H9 (cell line): ENCODE measurements at regions not wholly inside any gene's neighbourhood (a gene's known extent, or its start where the extent isn't known, plus 50 kb on each side); places are given as distances from the start of the nearest gene placed in this dataset.
A peak's percentile ranks its signal among the peaks of the same experiment; 100 is the strongest.

ENCODE experiments used
- DNase-seq: peaks from one replicate; pipeline ENCODE4 v3.0.0-alpha.2; 2017
- H2AFZ ChIP-seq: one replicate; pipeline ENCODE4 v1.6.1; 2013; ENCODE audit warnings: mild to moderate bottlenecking, low read length, control low read depth, moderate library complexity
- H2AK5ac ChIP-seq: 2 replicates; pipeline ENCODE4 v1.6.1; 2013; ENCODE audit warnings: low read length, control low read depth, mixed read lengths; ENCODE audit not compliant: insufficient read length
- H2BK120ac ChIP-seq: one replicate; pipeline ENCODE4 v1.6.1; 2013; ENCODE audit warnings: low read depth, mild to moderate bottlenecking, low read length, control low read depth, inconsistent platforms; ENCODE audit not compliant: poor library complexity, severe bottlenecking
- H2BK12ac ChIP-seq: 2 replicates; pipeline ENCODE4 v1.6.1; 2013; ENCODE audit warnings: low read length, control low read depth, mixed read lengths, low read depth; ENCODE audit not compliant: insufficient read length
- H2BK15ac ChIP-seq: 2 replicates; pipeline ENCODE4 v1.6.1; 2013; ENCODE audit warnings: low read depth, low read length, control low read depth
- H2BK20ac ChIP-seq: one replicate; pipeline ENCODE4 v1.6.1; 2013; ENCODE audit warnings: low read depth, mild to moderate bottlenecking, low read length, control low read depth, inconsistent platforms; ENCODE audit not compliant: poor library complexity, severe bottlenecking
- H2BK5ac ChIP-seq: 2 replicates; pipeline ENCODE4 v1.6.1; 2013; ENCODE audit warnings: low read length, control low read depth, mixed read lengths; ENCODE audit not compliant: insufficient read length
- H3K14ac ChIP-seq: 2 replicates; pipeline ENCODE4 v1.6.1; 2013; ENCODE audit warnings: low read length, control low read depth; ENCODE audit not compliant: insufficient read depth
- H3K18ac ChIP-seq: 2 replicates; pipeline ENCODE4 v1.6.1; 2013; ENCODE audit warnings: low read depth, mild to moderate bottlenecking, mixed read lengths, low read length, control low read depth; ENCODE audit not compliant: insufficient read length
- H3K23ac ChIP-seq: 2 replicates; pipeline ENCODE4 v1.6.1; 2013; ENCODE audit warnings: low read length, control low read depth, mixed read lengths, low read depth; ENCODE audit not compliant: insufficient read length
- H3K23me2 ChIP-seq: 2 replicates; pipeline ENCODE4 v1.6.1; 2013; ENCODE audit warnings: low read depth, mild to moderate bottlenecking, mixed read lengths, low read length, control low read depth; ENCODE audit not compliant: insufficient read length, poor library complexity, severe bottlenecking
- H3K27ac ChIP-seq: 2 replicates; pipeline ENCODE4 v1.5.1; 2013; ENCODE audit warnings: low read length, control low read depth, mixed read lengths, low read depth; ENCODE audit not compliant: insufficient read length
- H3K27me3 ChIP-seq: 2 replicates; pipeline ENCODE4 v1.6.1; 2013; ENCODE audit warnings: low read length, control low read depth, inconsistent platforms; ENCODE audit not compliant: insufficient read depth
- H3K4ac ChIP-seq: 2 replicates; pipeline ENCODE4 v1.6.1; 2013; ENCODE audit warnings: low read depth, mild to moderate bottlenecking, control low read depth, inconsistent platforms, low read length, moderate library complexity
- H3K4me1 ChIP-seq: 2 replicates; pipeline ENCODE4 v1.6.1; 2013; ENCODE audit warnings: low read length, control low read depth, inconsistent platforms; ENCODE audit not compliant: insufficient read depth
- H3K4me2 ChIP-seq: 2 replicates; pipeline ENCODE4 v1.6.1; 2013; ENCODE audit warnings: low read length, control low read depth, mixed read lengths; ENCODE audit not compliant: insufficient read length, insufficient read depth
- H3K56ac ChIP-seq: 2 replicates; pipeline ENCODE4 v1.6.1; 2013; ENCODE audit warnings: low read depth, mild to moderate bottlenecking, mixed read lengths, low read length, control low read depth; ENCODE audit not compliant: insufficient read length
- H3K79me1 ChIP-seq: 2 replicates; pipeline ENCODE4 v1.6.1; 2013; ENCODE audit warnings: low read depth, mild to moderate bottlenecking, moderate library complexity, low read length, control low read depth, inconsistent platforms; ENCODE audit not compliant: insufficient read depth, poor library complexity, severe bottlenecking
- H3K79me2 ChIP-seq: 2 replicates; pipeline ENCODE4 v1.6.1; 2013; ENCODE audit warnings: low read length, control low read depth, inconsistent platforms; ENCODE audit not compliant: insufficient read depth
- H3K9ac ChIP-seq: 2 replicates; pipeline ENCODE4 v1.6.1; 2013; ENCODE audit warnings: low read length, control low read depth, mixed read lengths; ENCODE audit not compliant: insufficient read length; ENCODE audit errors: extremely low read depth
- H3K9me3 ChIP-seq: one replicate; pipeline ENCODE4 v1.6.1; 2013; ENCODE audit warnings: low read depth, low read length, inconsistent platforms; ENCODE audit not compliant: control insufficient read depth
- H3T11ph ChIP-seq: one replicate; pipeline ENCODE4 v1.6.1; 2013; ENCODE audit warnings: mild to moderate bottlenecking, low read length, control low read depth, inconsistent platforms
- H4K20me1 ChIP-seq: one replicate; pipeline ENCODE4 v1.6.1; 2013; ENCODE audit not compliant: control insufficient read depth, insufficient read length, insufficient read depth
- H4K5ac ChIP-seq: 2 replicates; pipeline ENCODE4 v1.6.1; 2013; ENCODE audit warnings: low read depth, mild to moderate bottlenecking, mixed read lengths, low read length, control low read depth; ENCODE audit not compliant: insufficient read length
- H4K8ac ChIP-seq: replicated peaks from 2 replicates; pipeline ENCODE4 v1.6.1; 2013; ENCODE audit warnings: low read length, control low read depth, mixed read lengths, low read depth; ENCODE audit not compliant: insufficient read length
- H4K91ac ChIP-seq: 2 replicates; pipeline ENCODE4 v1.6.1; 2013; ENCODE audit warnings: low read depth, mild to moderate bottlenecking, moderate library complexity, mixed read lengths, low read length, control low read depth; ENCODE audit not compliant: insufficient read length
- H3K27ac Mint-ChIP-seq, 3 experiments: 2 replicates in 2 of 3; 3 replicates in 1 of 3; pipeline ENCODE4 v1.8.0; 2020 to 2021; ENCODE audit warnings: mixed read lengths in 3 of 3, mild to moderate bottlenecking in 1 of 3, moderate library complexity in 1 of 3
- H3K27me3 Mint-ChIP-seq: 2 replicates; pipeline ENCODE4 v1.8.0; 2021; ENCODE audit warnings: low read depth, mild to moderate bottlenecking, moderate library complexity, mixed read lengths
- H3K36me3 Mint-ChIP-seq, 3 experiments: 2 replicates in 2 of 3; 3 replicates in 1 of 3; pipeline ENCODE4 v1.8.0; 2020 to 2021; ENCODE audit warnings: low read depth in 3 of 3, mixed read lengths in 3 of 3; ENCODE audit not compliant: insufficient read depth in 1 of 3
- H3K4me1 Mint-ChIP-seq, 2 experiments: 2 replicates each; pipeline ENCODE4 v1.8.0; 2020; ENCODE audit warnings: mixed read lengths in 2 of 2
- H3K4me3 Mint-ChIP-seq, 2 experiments: 2 replicates in 1 of 2; 3 replicates in 1 of 2; pipeline ENCODE4 v1.8.0; 2020 to 2021; ENCODE audit warnings: mild to moderate bottlenecking in 2 of 2, mixed read lengths in 2 of 2, moderate library complexity in 1 of 2
- H3K9me3 Mint-ChIP-seq, 2 experiments: 2 replicates in 1 of 2; 3 replicates in 1 of 2; pipeline ENCODE4 v1.8.0; 2020; ENCODE audit warnings: mild to moderate bottlenecking in 2 of 2, mixed read lengths in 2 of 2, moderate library complexity in 1 of 2
- WGBS: extraction: QIAGEN DNeasy Blood & Tissue Kit; methylation state at CpG from one replicate; pipeline ENCODE4 v1.1.7; 2013; ENCODE audit warnings: missing lambda C conversion rate, low lambda C conversion rate, mixed read lengths; ENCODE audit not compliant: insufficient read length; ENCODE audit errors: extremely low coverage; 5-methylcytosine and 5-hydroxymethylcytosine counted together
- TF ChIP-seq, protein P1 (sequence below): fragments of 200-600 bp; sonication (generic); conservative IDR thresholded peaks from 3 replicates; pipeline ENCODE4 v1.8.0; 2021; ENCODE audit warnings: antibody characterized with exemption, mild to moderate bottlenecking

DNA sequence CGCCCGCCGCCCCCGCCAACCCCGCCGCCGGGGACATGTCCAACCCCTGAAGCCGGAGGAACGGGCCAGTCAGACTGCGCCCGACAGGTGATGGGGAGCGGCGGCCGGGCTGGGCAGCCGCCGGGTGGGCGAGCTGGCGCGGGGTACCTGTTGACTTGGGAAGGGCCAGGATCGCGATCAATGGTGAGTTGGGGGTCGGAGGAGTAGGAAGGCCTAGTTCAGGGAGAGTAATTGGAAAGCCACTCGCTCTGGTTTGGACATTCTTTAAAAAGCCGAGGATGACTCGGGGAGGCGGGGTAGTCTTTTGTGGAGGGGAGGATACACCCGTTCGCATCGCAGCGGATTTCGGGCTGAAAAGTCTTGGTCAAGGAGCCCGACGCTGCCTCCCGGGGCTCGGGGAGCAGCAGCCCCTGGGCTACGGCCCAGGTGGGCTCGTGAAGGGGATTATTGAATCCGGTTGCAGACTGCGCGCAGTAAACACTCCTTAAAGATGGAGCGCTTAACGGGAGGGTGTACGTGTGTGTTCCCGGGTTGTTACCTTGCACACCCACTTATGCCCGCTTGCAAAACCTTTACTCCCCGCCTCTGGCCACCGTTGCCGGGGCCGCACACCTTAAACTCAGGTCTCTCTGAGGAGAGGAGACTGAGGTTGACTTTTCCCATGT, 123.8 kb downstream of the GOSR1 start:
- H2BK15ac ChIP-seq, result no peak overlapping the region
- no peak overlapping the region for H2BK5ac ChIP-seq
- peaks cover 0 to 1% (median 0%) of the 10 kb centered on the region in 3 experiments; a peak in 4 of 7 replicates for H3K36me3 Mint-ChIP-seq
- H3K9ac ChIP-seq, result peak overlapping the region; percentile 75
- no peaks in the 10 kb centered on the region for H3K9me3 ChIP-seq
- no peak overlapping the region for H3T11ph ChIP-seq
- 0 out of 2 replicates have a peak overlapping the region, but pooled peaks have one; percentile 93 for H3K14ac ChIP-seq
- no peaks in the 10 kb centered on the region; the same call in 1 of the 2 replicates for H3K27me3 Mint-ChIP-seq
- H2BK12ac ChIP-seq, result no peak overlapping the region
- no peak overlapping the region for H2AFZ ChIP-seq
- H2BK20ac ChIP-seq, result no peak overlapping the region
- no peak overlapping the region for H3K4ac ChIP-seq
- H4K91ac ChIP-seq, result no peak overlapping the region
- H3K27me3 ChIP-seq, result no peaks in the 10 kb centered on the region
- H3K23me2 ChIP-seq, result peaks cover 6% of the 10 kb centered on the region
- H3K56ac ChIP-seq, result no peak overlapping the region
- TF ChIP-seq, protein P1, sequence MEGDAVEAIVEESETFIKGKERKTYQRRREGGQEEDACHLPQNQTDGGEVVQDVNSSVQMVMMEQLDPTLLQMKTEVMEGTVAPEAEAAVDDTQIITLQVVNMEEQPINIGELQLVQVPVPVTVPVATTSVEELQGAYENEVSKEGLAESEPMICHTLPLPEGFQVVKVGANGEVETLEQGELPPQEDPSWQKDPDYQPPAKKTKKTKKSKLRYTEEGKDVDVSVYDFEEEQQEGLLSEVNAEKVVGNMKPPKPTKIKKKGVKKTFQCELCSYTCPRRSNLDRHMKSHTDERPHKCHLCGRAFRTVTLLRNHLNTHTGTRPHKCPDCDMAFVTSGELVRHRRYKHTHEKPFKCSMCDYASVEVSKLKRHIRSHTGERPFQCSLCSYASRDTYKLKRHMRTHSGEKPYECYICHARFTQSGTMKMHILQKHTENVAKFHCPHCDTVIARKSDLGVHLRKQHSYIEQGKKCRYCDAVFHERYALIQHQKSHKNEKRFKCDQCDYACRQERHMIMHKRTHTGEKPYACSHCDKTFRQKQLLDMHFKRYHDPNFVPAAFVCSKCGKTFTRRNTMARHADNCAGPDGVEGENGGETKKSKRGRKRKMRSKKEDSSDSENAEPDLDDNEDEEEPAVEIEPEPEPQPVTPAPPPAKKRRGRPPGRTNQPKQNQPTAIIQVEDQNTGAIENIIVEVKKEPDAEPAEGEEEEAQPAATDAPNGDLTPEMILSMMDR, result no peak
- H4K20me1 ChIP-seq, result no peaks in the 10 kb centered on the region
- H4K5ac ChIP-seq, result no peak overlapping the region
- H3K79me2 ChIP-seq, result no peaks in the 10 kb centered on the region; the same call in 1 of the 2 replicates
- H3K27ac Mint-ChIP-seq, result peak overlapping the region; percentile 83 to 98 (median 89); a peak in 5 of 7 replicates
- no peak overlapping the region for H2AK5ac ChIP-seq
- H3K4me1 Mint-ChIP-seq, result peaks cover 29 to 32% of the 10 kb centered on the region in 2 experiments
- no peak for DNase-seq
- H4K8ac ChIP-seq, result no peak overlapping the region
- H3K79me1 ChIP-seq, result no peaks in the 10 kb centered on the region
- no peak overlapping the region for H2BK120ac ChIP-seq
- H3K4me3 Mint-ChIP-seq, result peak overlapping the region; percentile 96 to 100
- peak overlapping the region; percentile 17 for H3K18ac ChIP-seq
- peaks cover 6 to 8% of the 10 kb centered on the region in 2 experiments for H3K9me3 Mint-ChIP-seq
- no CpG with 5 or more reads among the region's 49 CpGs for WGBS
- H3K4me1 ChIP-seq, result no peaks in the 10 kb centered on the region; the same call in 1 of the 2 replicates
- no peak overlapping the region for H3K27ac ChIP-seq
- no peak overlapping the region for H3K23ac ChIP-seq
- H3K4me2 ChIP-seq, result peak overlapping the region; percentile 46
